ENCODE measurements at regions not wholly inside any gene's neighbourhood (a gene's known extent, or its start where the extent isn't known, plus 50 kb on each side); places are given as distances from the start of the nearest gene placed in this dataset.

DNA sequence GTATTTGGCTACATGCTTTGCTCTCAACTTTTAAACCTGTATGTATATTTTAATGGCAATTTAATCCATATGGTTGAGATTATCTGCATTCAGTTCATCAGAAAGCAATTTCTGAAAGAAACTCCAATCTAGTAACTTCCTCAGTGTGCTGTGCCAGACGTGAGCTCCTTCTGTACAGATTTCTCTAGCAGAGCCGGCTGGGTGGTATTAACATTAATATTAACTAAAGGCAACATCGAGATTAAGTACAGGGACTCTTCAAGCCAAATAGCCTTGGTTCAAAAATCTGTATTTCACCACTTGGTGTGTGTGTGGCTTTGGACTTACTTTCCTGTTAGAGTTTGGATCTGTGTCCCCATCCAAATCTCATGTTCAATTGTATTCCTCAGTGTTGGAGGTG, 55.5 kb upstream of the NUDT7 start:
- Histone ChIP-seq H2BK120ac (ENCODE audit: low read depth, low read length) (no peak overlapping the region), H3K36me3 (ENCODE audit: control insufficient read depth, insufficient read depth, low read length) (no peaks in the 10 kb centered on the region), H2BK15ac (replicated peaks; ENCODE audit: low read depth) (no peak overlapping the region), H4K8ac (ENCODE audit: low read depth, low read length) (no peak overlapping the region), H3K18ac (ENCODE audit: low read length) (no peak overlapping the region), H3K27me3 (ENCODE audit: insufficient read depth, low read length, poor library complexity) (no peaks in the 10 kb centered on the region), H4K5ac (ENCODE audit: low read length) (no peak overlapping the region), H3K4me3 (ENCODE audit: low read length) (no peak overlapping the region), H3K79me2 (ENCODE audit: control insufficient read depth, insufficient read depth, low read length) (no peaks in the 10 kb centered on the region), H2AK5ac (ENCODE audit: low read length) (no peak overlapping the region), H3K79me1 (ENCODE audit: low read length) (no peaks in the 10 kb centered on the region), H3K27ac (ENCODE audit: low read depth, low read length) (no peak overlapping the region), H3K23ac (ENCODE audit: low read length) (no peak overlapping the region), H3K4me2 (ENCODE audit: low read length) (no peak overlapping the region), H2BK5ac (ENCODE audit: low read length) (no peak overlapping the region), H3K9ac (ENCODE audit: low read length) (no peak overlapping the region), H3K4me1 (ENCODE audit: control insufficient read depth, low read depth, low read length) (no peaks in the 10 kb centered on the region), H3K4ac (ENCODE audit: low read depth, low read length) (no peak overlapping the region), H3K56ac (ENCODE audit: low read length) (no peak overlapping the region)
- WGBS (ENCODE audit: extremely low coverage, insufficient coverage, low lambda C conversion rate), result no CpG with 5 or more reads among the region's 3 CpGs
- no peak for DNase-seq

DNA sequence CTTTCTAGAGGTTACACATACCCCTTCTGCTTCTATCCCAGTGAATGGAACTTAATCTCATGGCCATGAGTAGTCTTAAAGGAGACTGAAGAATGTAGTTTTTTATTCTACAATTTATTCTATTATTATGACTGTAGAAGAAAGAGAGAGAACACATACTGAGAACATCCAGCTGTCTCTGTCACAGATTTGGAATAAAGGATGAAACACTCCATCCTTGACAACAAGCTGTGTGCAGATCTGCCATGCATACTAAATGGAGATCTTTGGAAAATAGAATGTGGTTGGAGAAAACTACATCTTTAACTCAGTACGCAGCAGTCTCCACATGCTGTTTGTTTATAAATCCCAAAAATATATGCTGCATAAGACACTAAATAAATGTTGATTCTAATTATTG, 54.1 kb upstream of the NUDT7 start:
- no peak overlapping the region for H3K27ac ChIP-seq (ENCODE audit: low read depth, low read length)
- H2BK5ac ChIP-seq (ENCODE audit: low read length), result no peak overlapping the region
- H4K5ac ChIP-seq (ENCODE audit: low read length), result no peak overlapping the region
- H3K79me1 ChIP-seq (ENCODE audit: low read length), result no peaks in the 10 kb centered on the region
- H3K23ac ChIP-seq (ENCODE audit: low read length), result no peak overlapping the region
- no peak overlapping the region for H4K8ac ChIP-seq (ENCODE audit: low read depth, low read length)
- no CpG with 5 or more reads among the region's 1 CpG for WGBS (ENCODE audit: extremely low coverage, insufficient coverage, low lambda C conversion rate)
- H3K36me3 ChIP-seq (ENCODE audit: control insufficient read depth, insufficient read depth, low read length), result no peaks in the 10 kb centered on the region
- H3K4me2 ChIP-seq (ENCODE audit: low read length), result no peak overlapping the region
- no peak overlapping the region for H3K18ac ChIP-seq (ENCODE audit: low read length)
- H3K27me3 ChIP-seq (ENCODE audit: insufficient read depth, low read length, poor library complexity), result no peaks in the 10 kb centered on the region
- no peak overlapping the region for H3K56ac ChIP-seq (ENCODE audit: low read length)
- no peak overlapping the region for H3K9ac ChIP-seq (ENCODE audit: low read length)
- H3K79me2 ChIP-seq (ENCODE audit: control insufficient read depth, insufficient read depth, low read length), result no peaks in the 10 kb centered on the region
- no peaks in the 10 kb centered on the region for H3K4me1 ChIP-seq (ENCODE audit: control insufficient read depth, low read depth, low read length)
- no peak overlapping the region for H3K4me3 ChIP-seq (ENCODE audit: low read length)
- H2BK120ac ChIP-seq (ENCODE audit: low read depth, low read length), result no peak overlapping the region
- H2AK5ac ChIP-seq (ENCODE audit: low read length), result no peak overlapping the region
- no peak for DNase-seq
- no peak overlapping the region for H3K4ac ChIP-seq (ENCODE audit: low read depth, low read length)
- no peak overlapping the region for H2BK15ac ChIP-seq (replicated peaks; ENCODE audit: low read depth)

DNA sequence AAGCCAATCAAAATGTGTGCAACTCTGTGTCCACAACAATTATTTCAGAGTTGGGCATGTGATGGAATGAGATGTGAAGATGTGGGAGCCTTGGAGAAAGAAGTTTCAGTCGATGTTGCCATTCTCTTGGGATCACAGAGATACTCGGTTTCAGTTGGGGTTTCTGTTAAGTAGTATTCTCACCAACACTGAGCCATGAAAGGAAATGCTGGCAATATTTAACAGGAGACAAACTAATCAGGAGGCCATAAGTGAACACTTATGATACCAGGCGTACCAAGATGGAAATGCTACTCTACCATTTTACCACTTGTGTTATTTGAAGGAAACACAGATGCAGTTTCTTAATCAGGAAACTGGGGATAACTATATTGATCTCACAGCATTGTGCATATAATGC, 53.3 kb upstream of the NUDT7 start:
- Histone ChIP-seq H3K79me2 (ENCODE audit: control insufficient read depth, insufficient read depth, low read length) (no peaks in the 10 kb centered on the region), H3K9ac (ENCODE audit: low read length) (no peak overlapping the region), H2BK15ac (replicated peaks; ENCODE audit: low read depth) (no peak overlapping the region), H3K4me2 (ENCODE audit: low read length) (no peak overlapping the region), H3K36me3 (ENCODE audit: control insufficient read depth, insufficient read depth, low read length) (no peaks in the 10 kb centered on the region), H3K27ac (ENCODE audit: low read depth, low read length) (no peak overlapping the region), H2AK5ac (ENCODE audit: low read length) (no peak overlapping the region), H3K56ac (ENCODE audit: low read length) (no peak overlapping the region), H2BK5ac (ENCODE audit: low read length) (no peak overlapping the region), H3K4me3 (ENCODE audit: low read length) (no peak overlapping the region), H3K27me3 (ENCODE audit: insufficient read depth, low read length, poor library complexity) (no peaks in the 10 kb centered on the region), H3K4me1 (ENCODE audit: control insufficient read depth, low read depth, low read length) (no peaks in the 10 kb centered on the region), H4K5ac (ENCODE audit: low read length) (no peak overlapping the region), H3K4ac (ENCODE audit: low read depth, low read length) (no peak overlapping the region), H3K79me1 (ENCODE audit: low read length) (no peaks in the 10 kb centered on the region), H2BK120ac (ENCODE audit: low read depth, low read length) (no peak overlapping the region), H3K18ac (ENCODE audit: low read length) (no peak overlapping the region), H4K8ac (ENCODE audit: low read depth, low read length) (no peak overlapping the region), H3K23ac (ENCODE audit: low read length) (no peak overlapping the region)
- no peak for DNase-seq
- WGBS (ENCODE audit: extremely low coverage, insufficient coverage, low lambda C conversion rate), result no CpG with 5 or more reads among the region's 3 CpGs

Measured in mesendoderm (in vitro differentiated cells).